ENCODE measurements at regions not wholly inside any gene's neighbourhood (a gene's known extent, or its start where the extent isn't known, plus 50 kb on each side); places are given as distances from the start of the nearest gene placed in this dataset.

DNA sequence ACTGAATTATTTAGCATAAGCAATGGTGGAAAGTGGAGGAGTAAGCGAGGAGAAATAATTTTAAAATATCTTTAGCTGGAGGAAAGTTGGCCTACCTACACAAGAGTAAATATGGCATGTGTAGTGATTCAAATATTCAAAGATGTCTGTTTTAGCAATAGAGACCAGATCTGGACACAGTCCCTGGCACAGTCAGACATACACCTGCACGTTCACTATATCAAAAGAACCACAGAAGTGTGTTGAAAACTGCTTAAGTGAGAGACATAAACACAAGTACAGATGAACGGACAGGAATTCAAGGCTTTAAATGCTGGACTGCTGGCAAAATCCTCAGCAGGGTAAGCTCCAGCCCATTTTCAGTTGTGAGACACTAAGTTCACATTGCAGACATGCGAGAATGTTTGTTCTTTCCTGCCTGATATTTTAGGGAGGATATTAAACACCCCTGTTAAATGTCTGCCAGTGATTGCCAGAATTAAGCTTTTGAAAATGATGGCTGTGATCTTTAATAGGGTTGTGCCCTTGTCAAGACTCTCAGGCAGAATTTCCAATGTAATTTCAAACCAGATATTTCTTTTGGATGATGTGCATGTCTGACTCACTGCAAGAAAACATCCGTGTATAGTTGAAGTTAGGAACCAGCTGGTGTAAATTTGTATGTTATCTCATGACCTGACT lies 810.6 kb downstream of the TLE4 start:
- intact Hi-C loops (cut with DNase I; ENCODE audit: low total_unique reads), result no loop called here
- 48 to 59% methylated on average over 5 of the region's 5 CpGs for WGBS, 2 donors
- no peak for TF ChIP-seq POLR2A (IDR thresholded peaks at IDR 0.05)
- TF ChIP-seq, protein P1, sequence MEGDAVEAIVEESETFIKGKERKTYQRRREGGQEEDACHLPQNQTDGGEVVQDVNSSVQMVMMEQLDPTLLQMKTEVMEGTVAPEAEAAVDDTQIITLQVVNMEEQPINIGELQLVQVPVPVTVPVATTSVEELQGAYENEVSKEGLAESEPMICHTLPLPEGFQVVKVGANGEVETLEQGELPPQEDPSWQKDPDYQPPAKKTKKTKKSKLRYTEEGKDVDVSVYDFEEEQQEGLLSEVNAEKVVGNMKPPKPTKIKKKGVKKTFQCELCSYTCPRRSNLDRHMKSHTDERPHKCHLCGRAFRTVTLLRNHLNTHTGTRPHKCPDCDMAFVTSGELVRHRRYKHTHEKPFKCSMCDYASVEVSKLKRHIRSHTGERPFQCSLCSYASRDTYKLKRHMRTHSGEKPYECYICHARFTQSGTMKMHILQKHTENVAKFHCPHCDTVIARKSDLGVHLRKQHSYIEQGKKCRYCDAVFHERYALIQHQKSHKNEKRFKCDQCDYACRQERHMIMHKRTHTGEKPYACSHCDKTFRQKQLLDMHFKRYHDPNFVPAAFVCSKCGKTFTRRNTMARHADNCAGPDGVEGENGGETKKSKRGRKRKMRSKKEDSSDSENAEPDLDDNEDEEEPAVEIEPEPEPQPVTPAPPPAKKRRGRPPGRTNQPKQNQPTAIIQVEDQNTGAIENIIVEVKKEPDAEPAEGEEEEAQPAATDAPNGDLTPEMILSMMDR (IDR thresholded peaks at IDR 0.05), result no peak
- H3K4me3 ChIP-seq (ENCODE audit: low read depth, poor library complexity, severe bottlenecking), result no peak overlapping the region
- DNase-seq (ENCODE audit: low spot score in 2 of 2), result no peak

DNA sequence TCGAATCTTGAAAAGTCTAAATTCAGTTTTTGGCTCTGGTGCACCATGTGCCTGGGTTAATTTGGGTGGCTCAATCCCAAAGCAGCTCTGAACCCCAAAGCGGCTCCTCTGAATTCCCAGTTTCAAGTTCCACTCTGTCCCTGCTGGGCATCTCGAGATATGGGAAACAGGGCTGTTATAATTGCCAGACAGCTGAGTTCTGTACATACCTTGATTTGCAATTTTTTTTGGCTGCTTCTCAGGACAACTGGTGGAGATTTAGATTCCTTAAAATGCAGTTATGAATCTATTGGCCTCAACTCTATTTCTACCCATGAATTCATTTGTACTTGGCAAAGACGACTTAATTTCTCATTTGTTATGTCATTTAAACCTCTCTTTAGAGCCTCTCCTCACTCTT lies 808.5 kb downstream of the TLE4 start:
- H3K4me3 ChIP-seq (ENCODE audit: low read depth, poor library complexity, severe bottlenecking), result no peak overlapping the region
- 62 to 66% methylated on average over 4 of the region's 4 CpGs for WGBS, 2 donors
- no peak for TF ChIP-seq POLR2A (IDR thresholded peaks at IDR 0.05)
- TF ChIP-seq, protein P1 (IDR thresholded peaks at IDR 0.05), result no peak
- intact Hi-C loops (cut with DNase I; ENCODE audit: low total_unique reads), result no loop called here
- no peak for DNase-seq (ENCODE audit: low spot score in 2 of 2)

DNA sequence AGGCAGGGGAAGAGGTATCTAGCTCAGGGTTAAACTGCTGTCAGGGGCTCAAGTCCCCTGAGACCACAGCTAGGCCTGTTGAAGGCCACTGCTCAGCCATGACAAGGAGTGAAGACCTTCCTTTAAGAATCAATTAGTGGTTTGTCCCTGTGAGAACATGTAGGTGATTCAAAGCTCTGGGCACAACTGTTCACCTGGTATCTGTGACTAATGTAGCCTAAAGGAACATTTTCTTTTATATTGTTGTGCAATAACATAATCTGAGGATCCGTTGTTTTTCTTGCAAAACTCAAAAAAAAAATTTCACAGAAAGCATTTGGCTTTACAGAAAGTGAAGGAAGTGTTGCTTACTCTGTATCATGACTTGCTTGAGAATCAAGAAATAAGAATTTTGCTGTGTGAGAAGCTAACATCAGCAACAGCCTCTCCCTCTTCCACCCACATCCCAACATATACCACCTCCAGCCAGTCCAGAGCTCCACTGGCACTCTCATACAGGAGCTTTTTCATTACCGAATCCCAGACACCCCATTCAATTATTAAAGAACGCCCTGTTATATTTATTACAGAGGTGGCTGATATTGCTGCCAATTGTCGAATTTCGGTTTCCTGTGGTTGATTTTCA lies 807.0 kb downstream of the TLE4 start:
- intact Hi-C loops (cut with DNase I; ENCODE audit: low total_unique reads), result no loop called here
- DNase-seq (ENCODE audit: low spot score in 2 of 2), result no peak
- WGBS, 2 donors, result 32 to 44% methylated on average over 5 of the region's 5 CpGs
- TF ChIP-seq, protein P1 (IDR thresholded peaks at IDR 0.05), result no peak
- no peak for TF ChIP-seq POLR2A (IDR thresholded peaks at IDR 0.05)
- no peak overlapping the region for H3K4me3 ChIP-seq (ENCODE audit: low read depth, poor library complexity, severe bottlenecking)

DNA sequence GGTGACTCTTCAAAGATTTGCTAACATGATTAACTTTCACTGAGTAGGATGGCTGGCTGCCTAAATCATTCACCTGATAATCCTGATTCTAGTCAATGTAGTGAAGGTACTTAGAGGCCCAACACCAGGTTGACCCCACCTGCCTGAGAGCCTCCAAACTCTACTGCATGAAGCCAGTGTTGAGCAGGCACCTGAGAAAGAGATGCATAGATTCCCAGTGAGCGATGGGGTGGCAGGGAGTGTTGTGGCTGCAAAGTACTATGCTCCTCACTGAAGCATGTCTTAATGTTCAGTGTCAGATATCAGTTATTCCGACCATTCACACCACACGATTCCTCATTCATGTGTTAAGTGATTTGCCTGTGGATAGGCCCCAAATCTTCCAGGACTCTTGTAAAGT lies 804.4 kb downstream of the TLE4 start:
- H3K4me3 ChIP-seq (ENCODE audit: low read depth, poor library complexity, severe bottlenecking), result no peak overlapping the region
- WGBS, 2 donors, result 84 to 92% methylated on average over 3 of the region's 3 CpGs
- DNase-seq (ENCODE audit: low spot score in 2 of 2), result no peak
- intact Hi-C loops (cut with DNase I; ENCODE audit: low total_unique reads), result no loop called here
- no peak for TF ChIP-seq POLR2A (IDR thresholded peaks at IDR 0.05)
- TF ChIP-seq, protein P1 (IDR thresholded peaks at IDR 0.05), result no peak

DNA sequence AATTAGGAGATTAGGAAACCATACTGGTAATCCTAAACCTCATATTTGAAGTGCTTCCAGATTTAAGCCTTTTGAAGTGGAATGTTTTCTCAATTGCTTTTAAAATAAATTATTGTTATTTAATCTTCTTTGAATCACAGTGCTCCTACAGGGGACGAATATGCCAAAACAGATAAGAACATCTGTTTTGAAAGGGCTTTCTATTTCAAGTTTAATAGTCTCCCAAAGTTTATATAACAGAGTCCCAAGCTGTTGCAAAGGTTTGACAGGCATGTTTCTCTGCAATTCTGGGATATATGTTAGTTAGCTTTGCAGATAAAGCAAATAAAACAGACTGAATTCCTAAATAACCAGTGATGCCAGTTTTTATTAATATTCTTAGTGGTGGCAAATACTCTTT lies 803.7 kb downstream of the TLE4 start:
- intact Hi-C loops (cut with DNase I; ENCODE audit: low total_unique reads), result no loop called here
- no peak overlapping the region for H3K4me3 ChIP-seq (ENCODE audit: low read depth, poor library complexity, severe bottlenecking)
- TF ChIP-seq POLR2A (IDR thresholded peaks at IDR 0.05), result no peak
- TF ChIP-seq, protein P1 (IDR thresholded peaks at IDR 0.05), result no peak
- WGBS, 2 donors, result 16 to 25% methylated on average over 1 of the region's 1 CpG
- no peak for DNase-seq (ENCODE audit: low spot score in 2 of 2)
